ENCODE measurements at regions not wholly inside any gene's neighbourhood (a gene's known extent, or its start where the extent isn't known, plus 50 kb on each side); places are given as distances from the start of the nearest gene placed in this dataset.

DNA sequence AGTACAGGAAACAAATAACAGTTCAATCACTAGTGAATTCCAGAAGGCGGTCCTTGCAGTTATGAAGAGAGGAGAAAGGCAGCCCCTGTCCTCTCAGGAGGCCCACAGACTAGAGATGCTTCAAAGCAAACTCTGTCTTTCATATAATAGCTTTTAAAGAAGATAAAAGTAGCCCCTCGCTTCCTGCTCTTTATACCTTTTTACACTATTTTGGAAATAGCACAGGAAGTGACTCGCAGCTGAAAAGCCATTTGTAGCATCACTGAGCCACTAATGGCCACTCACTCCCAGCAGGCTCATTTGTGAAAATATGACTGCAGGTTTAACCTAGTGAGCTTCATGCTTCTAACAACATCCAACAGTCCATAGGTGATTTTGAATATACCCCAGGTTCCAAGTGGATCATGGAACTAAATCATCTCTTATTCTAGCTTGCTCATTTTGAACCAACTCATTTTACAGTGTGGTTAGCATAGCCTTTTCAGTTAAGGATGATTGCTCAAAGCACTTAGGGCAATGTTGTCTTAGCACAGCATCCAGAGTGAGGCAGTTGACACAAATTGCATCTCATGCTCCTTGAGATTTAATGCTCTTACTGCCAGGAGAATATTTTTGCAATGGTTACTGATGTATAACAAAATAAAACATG, 136.0 kb upstream of the NRSN1 start:
- peak; percentile 29 for DNase-seq

DNA sequence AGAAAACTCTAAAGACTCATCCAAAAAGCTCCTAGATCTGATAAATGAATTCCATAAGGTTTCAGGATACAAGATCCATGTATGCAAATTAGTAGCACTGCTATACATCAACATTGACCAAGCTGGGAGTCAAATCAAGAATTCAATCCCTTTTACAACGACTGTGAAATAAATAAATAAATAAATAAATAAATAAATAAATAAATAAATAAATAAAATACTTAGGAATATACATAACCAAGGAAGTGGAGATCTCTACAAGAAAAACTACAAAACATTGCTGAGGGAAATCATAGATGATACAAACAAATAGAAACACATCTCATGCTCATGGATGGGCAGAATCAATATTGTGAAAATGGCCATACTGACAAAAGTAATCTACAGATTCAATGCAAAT, 132.0 kb upstream of the NRSN1 start:
- DNase-seq = no peak

DNA sequence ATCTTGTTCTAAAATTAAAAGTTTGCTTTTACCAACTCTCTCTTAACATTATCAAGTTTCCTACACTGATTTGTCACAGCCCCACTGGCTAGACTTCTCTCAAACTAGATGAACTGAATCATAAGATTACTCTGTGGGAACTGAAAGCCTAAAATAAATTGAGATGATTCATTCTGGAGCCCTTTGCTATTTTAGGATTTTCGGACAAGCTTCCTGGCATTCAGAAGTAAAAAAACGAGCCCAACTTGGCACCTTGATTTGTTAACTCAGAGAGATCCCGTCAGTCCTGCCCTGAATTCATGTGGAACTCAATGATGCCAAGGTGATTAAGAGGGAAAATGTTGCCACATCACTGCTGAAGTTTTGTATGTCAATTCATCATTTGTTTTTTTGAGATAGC, 122.0 kb upstream of the NRSN1 start:
- no peak for DNase-seq

DNA sequence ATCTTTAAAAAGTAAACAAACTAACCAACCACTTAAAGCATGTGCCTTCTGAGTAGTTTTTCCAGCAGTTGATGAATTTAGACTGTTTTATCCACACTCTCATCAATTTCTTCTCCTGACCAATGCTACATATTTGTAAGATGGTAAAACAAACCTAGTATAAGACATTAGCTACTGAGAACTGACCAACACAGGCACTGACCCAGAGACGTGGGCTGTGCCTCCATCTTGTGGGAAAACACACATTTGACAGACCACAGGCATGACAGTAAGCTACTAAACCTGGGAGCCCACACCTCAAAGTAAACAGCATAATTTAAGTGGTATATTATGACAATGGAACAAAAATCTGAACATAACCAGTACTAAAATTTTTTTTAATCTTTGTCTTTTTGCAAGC, 121.4 kb upstream of the NRSN1 start:
- no peak for DNase-seq

DNA sequence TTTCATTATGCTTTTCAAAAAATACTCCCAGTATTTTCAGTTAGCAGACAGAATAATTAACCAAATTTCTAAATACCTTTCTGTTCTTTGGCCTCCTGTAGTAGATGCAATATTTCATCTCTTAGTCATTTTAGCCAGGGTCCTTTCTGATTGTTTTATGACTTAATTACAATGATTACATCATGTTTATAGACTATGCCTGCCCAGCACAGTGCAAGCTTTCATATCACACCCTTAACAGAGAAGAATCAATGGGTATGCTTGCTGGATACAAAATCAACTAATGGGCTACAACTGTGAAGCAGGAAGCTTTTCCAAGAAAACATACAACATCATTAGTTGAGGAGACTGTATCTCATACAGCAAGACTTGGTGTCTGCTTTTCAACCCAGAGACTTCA, 119.8 kb upstream of the NRSN1 start:
- DNase-seq = no peak

DNA sequence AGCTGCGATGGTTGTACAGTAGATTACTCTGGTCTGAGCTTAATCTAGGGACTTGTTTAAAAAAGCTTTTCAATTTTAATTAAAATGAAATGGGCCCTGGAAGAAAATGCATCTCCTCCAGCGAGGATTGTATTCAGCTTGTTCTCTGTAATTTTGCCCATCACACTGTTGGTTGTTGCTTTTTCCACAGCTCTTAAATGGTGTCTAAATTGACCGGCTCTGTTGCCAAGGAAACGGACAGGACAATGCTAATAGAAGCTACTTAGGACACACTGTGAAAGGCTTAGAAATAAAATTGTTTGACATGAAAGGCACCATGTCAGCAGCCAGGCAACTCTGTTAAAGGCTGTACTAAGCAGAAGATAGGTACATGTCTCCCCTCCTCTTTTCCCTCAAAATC, 116.7 kb upstream of the NRSN1 start:
- peak; percentile 87 for DNase-seq

DNA sequence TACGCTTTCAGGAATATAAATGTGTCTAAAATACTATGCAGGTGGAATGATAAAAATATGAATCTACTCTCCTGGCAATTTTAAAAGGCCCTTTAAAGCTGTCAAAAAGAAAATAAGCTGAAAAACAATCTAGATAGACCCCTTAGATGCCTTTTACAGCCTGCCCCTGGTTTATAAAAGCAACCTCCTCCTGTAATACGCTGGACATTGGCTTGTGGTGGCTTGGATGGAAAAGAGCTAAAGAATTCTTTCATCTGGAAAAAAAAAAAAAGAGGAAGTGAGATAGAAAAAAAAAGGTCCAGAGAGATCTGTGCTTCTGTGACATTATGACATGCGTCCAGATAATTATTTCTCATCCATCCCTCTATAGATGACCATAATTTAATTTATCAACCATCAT, 115.9 kb upstream of the NRSN1 start:
- DNase-seq = peak; percentile 24

DNA sequence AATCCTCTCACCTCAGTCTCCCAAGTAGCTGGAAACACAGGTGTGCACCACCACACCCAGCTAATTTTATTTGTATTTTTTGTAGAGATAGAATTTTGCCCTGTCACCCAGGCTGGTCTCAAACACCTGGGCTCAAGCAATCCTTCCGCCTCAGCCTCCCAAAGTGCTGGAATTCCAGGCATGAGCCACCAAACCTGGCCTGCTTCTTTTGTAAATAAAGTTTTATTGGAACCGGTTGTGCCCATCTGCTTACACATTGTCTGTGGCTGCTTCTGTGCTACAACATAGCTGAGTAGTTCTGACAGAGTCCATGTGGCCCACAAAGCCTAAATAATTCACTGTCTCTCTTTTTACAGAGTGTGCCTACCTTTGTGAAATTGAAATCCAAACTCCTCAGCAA, 109.7 kb upstream of the NRSN1 start:
- no peak for DNase-seq

DNA sequence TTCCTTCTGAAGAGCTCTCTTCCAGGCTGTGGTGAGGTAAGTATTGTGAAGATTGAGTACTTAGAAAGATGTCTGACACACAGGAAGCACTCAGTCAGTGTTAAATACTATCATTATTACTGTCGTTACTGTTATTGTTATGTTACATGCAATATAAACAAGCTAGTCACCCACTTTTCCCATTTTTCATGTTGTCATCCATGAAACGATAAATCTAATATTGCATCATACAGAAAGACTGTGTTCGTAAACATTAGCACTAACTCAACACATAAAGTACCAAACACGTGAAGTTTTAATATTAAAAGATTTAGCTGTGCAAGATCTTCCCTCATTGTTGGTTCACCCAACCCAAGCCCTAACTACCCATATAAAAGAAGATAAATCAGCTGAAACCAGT, 109.2 kb upstream of the NRSN1 start:
- DNase-seq = no peak

DNA sequence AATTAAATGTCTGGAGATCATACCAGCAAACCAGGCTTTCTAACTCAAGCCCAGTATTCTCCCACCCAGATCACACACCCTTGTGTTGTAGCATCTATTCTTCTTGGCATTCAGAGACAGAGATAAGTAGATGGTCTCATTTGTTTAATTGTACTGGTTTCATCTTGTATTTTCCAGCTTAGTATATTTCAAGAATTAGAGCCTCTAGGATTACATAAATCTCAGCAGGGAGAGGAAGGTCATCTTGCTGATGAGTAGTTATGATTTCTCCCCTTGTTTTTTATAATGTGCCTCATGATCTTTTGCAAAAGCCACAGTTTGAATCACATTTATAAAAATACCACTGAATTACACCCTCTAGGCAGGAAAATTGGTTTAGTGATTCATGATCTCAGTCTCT, 106.6 kb upstream of the NRSN1 start:
- no peak for DNase-seq

DNA sequence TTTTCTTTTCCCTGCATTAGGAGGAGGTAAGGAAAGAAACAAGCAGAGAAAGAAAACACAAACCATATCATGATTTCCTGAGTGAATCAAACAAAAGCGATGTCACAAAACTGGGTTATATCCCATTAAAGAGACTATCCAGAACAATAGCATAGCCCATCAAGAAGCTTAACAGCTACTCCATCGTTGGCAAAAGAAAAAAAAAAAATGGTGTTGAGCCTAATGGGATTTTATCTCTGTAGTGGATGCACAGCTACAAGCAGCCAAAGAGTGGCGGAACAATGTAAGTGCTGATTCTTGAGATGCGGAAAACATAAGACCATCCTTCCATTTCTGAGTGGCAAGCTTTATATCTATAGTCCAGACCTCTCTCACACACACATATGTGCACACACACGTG, 106.2 kb upstream of the NRSN1 start:
- no peak for DNase-seq

DNA sequence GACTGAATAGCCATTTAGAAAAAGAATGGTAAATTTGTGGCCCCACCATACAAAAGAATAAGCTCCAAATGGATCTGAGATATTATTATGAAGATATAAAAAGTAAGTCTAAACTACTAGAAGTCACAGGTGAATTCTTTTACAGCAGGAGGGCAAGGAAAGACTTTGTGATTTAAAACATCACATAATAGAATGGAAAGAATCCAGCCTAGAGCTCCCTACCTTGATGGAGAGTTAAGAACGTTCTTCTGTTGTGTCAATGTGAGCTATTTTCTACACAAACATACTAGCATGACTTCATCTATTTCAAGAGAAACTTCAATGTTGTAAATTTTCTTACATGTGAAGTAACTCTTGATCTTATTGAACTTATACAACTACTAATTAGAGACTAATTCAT, 100.0 kb upstream of the NRSN1 start:
- DNase-seq = no peak

DNA sequence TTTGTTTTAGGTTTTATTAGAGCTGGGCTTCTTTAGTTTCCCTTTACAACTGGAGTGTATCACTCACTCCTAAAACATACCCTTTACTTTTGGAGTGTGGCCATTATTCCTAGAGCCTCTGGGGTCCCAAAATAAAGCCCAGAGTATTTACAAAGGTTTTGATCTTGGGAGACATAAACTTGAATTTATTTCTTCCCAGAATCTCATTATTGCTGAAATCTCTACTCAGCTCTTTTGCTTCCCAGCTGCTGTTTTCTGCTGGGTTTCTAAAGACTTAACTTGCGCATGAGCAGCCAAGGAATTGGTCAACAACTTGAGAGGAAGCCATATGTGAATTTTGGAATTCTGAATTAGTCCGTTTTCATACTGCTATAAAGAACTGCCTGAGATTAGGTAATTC, 94.5 kb upstream of the NRSN1 start:
- DNase-seq = no peak

DNA sequence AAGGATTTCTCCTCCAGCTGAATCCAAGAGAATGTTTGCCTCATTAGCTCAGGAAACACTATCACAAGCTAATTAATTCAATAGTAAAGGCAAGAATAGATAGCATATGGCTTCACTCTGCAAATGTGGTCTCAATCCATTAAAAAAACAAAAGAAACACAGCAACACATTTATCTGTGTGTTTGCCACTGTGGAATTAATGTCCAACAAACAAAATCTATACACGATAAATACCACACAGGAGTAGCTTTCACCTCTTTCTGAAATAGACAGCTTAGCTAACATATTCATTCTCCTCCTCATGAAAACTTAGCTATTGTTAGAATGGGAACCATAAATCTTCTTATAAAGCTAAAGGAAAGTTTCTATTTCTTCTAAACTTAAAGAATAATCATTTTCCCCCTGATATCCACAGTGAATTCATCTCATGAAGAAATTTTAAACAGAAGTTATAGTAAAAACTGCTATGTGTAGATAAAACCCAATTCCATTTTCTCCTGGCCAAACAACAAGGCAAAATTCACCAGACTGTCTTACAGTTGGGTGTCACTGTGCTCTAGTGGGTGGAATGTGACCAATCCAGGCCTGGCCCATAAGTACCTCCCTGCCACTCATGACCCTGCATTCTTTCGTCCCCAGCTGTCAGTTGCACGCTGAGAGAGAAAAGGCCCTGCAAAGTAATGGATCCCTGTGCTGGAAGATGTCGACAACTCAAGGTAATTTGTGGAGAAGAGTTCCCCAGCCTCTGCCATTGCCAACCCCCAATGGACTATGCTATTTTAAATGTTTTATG, 92.9 kb upstream of the NRSN1 start:
- peak; percentile 56 for DNase-seq

DNA sequence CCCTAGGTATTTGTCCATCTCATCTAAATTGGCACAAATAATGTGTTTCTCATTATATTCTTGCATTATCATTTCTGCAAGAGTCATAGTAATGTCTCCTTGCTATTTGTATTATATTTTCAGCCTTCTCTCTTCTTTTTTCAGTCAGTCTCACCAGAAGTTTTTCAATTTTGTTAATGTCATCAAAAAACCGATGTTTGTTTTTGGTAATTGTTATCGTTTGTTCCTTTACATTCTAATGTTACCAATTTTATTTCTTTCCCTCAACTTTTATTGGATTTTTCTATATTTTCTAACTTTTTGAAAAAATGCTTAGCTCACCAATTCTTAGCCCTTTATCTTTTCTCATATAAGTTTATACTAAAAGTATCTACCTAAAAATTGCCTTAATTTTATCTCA, 82.2 kb upstream of the NRSN1 start:
- no peak for DNase-seq

DNA sequence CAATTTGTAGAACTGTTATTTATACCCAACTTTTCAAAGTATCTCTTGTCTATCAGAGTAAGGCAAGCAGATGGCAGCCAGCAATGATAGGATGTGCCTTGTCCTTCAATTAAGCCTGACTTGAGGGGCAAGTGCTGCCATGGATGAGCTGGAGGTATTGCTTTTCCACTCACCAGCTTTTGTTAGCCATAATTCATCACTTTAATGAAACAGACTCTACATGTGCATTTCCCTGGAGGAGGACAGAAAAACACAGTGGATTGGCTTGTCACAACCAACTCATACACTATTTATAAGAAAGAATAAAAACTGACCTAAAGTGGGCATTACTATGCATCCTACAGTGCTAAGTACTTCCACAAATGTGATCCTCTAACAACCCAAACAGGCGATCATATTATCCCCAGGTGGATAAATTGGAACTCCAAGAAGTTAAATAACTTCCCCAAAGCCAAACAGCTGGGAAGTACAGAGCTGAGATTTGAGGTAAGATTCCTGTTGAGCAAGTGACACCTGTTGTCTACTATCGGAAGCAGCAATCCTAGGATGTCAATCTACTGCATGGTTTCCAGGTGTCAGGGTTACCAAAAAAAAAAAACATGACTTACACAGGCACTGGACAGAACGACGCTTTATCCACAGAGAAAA, 73.9 kb upstream of the NRSN1 start:
- peak; percentile 28 for DNase-seq

DNA sequence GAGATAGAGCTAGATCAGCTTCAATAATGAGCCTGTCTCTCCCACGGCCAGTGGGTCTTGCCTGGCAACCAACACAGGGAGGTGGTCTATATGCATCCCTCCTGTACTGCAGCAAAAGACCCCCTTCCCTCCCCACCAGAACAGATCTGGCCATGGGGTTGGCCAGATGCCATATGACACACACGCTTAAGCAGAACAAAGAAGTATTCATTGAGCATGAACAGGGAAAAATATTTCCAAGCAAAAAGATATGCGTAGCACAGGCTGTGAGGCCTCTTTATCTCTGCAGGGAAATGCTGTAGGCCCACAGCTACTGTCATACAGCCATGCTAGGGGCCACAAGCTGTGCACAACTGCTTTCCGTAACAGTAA, 73.4 kb upstream of the NRSN1 start:
- DNase-seq = peak; percentile 53

DNA sequence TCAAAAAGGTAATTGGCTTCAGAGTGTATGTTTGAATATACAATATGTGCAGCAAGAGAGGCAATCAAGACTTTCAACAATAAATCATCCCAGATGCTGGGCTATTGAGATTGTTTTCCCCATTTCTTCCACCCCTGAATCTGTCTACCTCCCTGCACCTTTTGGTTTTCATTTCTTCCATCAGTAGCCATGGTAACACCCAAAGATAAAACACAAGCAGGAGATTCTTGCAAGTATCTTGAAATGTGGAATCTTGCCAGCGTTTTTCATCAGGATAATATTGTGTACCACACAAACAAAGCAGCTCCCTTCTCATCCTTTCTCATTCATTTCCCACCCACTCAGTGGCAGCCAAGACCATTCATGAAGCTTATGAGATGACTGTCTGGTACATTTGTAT, 73.0 kb upstream of the NRSN1 start:
- peak; percentile 16 for DNase-seq

DNA sequence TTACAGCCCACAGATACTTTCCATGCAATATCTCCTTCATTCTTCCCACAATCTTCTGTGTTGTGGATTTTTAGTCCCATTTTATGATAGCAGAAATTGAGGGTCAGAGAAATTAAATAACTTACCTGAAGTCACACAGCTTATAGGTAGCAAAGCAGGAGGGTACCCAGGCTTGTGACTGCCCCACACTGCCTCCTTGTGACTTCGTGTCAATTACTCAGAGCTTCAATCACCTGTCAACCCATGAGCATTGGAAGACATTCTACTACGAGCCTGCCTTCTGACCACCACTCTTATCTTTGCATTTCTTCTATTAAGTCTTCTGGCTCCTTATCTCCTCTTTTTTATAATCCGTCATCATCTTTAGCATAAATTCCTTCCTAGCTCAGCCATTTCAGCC, 71.6 kb upstream of the NRSN1 start:
- no peak for DNase-seq

DNA sequence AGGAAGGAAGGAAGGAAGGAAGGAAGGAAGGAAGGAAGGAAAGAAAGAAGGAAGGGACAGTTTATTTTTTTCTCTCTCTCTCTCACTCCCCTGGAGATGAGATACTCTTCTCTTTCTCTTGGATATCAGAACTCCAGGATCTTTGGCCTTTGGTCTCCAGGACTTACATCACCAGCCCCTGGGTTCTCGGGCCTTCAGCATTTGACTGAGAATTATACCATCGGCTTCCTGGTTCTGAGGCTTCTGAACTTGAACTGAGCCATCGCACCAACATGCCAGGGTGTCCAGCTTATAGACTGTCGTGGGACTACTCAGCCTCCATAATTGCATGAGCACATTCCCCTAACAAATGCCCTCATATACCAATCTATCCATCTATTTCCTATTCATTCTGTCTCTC, 69.4 kb upstream of the NRSN1 start:
- no peak for DNase-seq

DNA sequence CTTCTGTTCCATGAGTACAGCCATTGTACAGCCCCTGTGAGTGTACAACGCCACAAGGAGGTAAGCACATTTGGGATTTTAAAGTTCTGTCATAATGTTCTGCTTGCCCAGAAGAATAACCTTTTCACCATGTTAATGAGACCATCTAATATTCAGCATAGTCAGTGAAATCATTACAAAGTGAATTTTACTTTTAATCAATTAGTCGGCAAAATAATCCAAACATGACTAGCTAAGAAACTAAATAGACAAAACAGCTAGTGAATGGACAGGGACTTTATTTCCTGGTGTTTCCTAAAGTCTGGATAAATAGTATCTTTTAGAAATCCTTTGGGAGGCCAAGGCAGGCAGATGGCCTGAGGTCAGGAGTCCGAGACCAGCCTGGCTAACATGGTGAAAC, 69.0 kb upstream of the NRSN1 start:
- no peak for DNase-seq

DNA sequence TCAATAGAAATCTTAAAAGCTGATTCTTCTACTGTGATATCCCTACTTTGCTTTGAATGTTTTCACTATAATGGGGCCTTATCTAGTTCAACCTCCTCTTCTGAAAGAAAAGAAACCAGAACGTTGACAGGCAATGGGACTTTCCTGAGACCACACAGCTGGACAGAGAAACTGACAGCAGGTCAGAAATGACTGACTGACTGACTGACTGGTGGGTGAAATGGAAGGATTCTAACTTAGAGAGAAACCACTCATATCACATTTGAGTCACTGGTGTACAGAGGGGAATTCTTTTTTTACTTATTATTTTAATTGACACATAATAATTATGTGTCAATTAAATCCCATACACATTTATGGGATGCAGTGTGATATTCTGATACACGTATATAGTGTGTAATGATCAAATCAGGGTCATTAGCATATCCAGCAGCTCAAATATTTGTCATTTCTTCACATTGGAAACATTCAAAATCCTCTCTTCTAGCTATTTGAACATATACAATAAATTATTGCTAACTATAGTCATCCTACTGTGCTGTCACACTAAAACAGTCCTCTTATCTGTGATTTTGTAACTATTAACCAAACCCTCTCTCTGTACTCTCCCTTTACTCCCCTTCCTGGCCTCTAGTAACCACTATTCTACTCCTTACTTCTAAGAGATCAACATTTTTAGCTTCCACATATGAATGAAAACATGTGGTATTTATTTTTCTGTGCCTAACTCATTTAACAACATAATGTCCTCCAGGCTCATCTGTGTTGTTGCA, 64.8 kb upstream of the NRSN1 start:
- DNase-seq = no peak

DNA sequence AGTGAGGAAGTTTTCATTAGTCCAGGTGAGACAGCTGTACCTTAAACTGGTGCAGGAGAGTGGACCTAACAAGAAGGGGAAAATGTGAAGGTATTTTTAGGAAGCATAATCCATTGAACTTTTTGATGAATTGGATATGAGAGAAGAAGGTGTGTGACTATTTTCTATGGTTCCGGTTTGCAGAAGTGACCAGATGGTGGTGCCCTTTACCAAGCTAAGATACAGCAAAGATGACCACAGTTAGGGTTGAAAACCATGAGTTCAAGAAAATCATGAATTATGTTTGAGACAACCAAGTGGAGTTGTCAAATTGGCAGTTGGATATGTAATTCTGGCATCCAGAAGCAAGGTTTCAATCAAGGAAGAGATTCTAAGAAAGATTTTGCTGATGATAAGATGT, 61.9 kb upstream of the NRSN1 start:
- peak; percentile 79 for DNase-seq

DNA sequence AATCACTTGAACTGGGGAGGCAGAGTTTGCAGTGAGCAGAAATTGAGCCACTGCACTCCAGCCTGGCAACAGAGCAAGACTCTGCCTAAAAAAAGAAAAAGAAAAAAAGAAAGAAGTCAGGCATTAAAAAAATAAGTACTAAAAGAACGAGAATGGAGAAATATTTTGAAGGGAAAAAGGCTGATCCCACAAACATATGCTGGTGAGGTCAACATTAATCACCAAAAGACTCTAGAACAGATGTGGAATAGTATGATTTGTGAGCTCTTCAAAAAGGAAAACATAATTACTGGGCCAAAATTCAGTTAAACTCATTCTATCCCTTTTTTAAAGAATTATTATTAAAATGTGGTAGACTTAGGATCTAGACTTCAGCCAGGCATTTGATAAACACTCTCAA, 61.2 kb upstream of the NRSN1 start:
- DNase-seq = no peak

All from eye (tissue), 1 donor.